Activated CD4-positive, CD25-positive, alpha-beta regulatory T cell (primary cell): ENCODE measurements at regions not wholly inside any gene's neighbourhood (a gene's known extent, or its start where the extent isn't known, plus 50 kb on each side); places are given as distances from the start of the nearest gene placed in this dataset.

Source experiments
- DNase-seq, 4 experiments: peaks; one replicate each; lab custom pipeline; 2025; lab: John Stamatoyannopoulos, UW

GRCh38 chr5:167592114-167592513, 699.3 kb upstream of the WWC1 start:
- no peak for DNase-seq

- DNase-seq: no peak
These were observed 698.0 kb upstream of the WWC1 start for GRCh38 chr5:167593329-167594060.

- no peak for DNase-seq
These were observed 697.4 kb upstream of the WWC1 start for GRCh38 chr5:167594061-167594435.

- no peak for DNase-seq
These were observed 696.7 kb upstream of the WWC1 start for GRCh38 chr5:167594750-167595149.

GRCh38 chr5:167595196-167595595, 696.2 kb upstream of the WWC1 start:
- DNase-seq: no peak

GRCh38 chr5:167598166-167598565, 693.3 kb upstream of the WWC1 start:
- no peak for DNase-seq

- no peak for DNase-seq
These were observed 689.4 kb upstream of the WWC1 start for GRCh38 chr5:167602067-167602466.

- DNase-seq: no peak
These were observed 688.3 kb upstream of the WWC1 start for GRCh38 chr5:167603135-167603534.

- no peak for DNase-seq
These were observed 682.8 kb upstream of the WWC1 start for GRCh38 chr5:167608390-167609272.

- DNase-seq: no peak
These were observed 677.0 kb upstream of the WWC1 start for GRCh38 chr5:167614294-167615021.

- no peak for DNase-seq
These were observed 675.2 kb upstream of the WWC1 start for GRCh38 chr5:167616043-167616890.

GRCh38 chr5:167623354-167623753, 668.1 kb upstream of the WWC1 start:
- DNase-seq: no peak

GRCh38 chr5:167624053-167624452, 667.4 kb upstream of the WWC1 start:
- no peak for DNase-seq

- no peak for DNase-seq
These were observed 664.9 kb upstream of the WWC1 start for GRCh38 chr5:167626341-167627123.

- no peak for DNase-seq
These were observed 661.8 kb upstream of the WWC1 start for GRCh38 chr5:167629634-167630033.

- DNase-seq: no peak
These were observed 660.3 kb upstream of the WWC1 start for GRCh38 chr5:167631191-167631590.

- DNase-seq: no peak
These were observed 658.3 kb upstream of the WWC1 start for GRCh38 chr5:167633114-167633513.

GRCh38 chr5:167633931-167634341, 657.5 kb upstream of the WWC1 start:
- no peak for DNase-seq

- no peak for DNase-seq
These were observed 657.0 kb upstream of the WWC1 start for GRCh38 chr5:167634432-167634831.

GRCh38 chr5:167638816-167639215, 652.6 kb upstream of the WWC1 start:
- DNase-seq: no peak

- DNase-seq: no peak
These were observed 652.2 kb upstream of the WWC1 start for GRCh38 chr5:167639273-167639672.
